A549 (cell line): ENCODE measurements at regions not wholly inside any gene's neighbourhood (a gene's known extent, or its start where the extent isn't known, plus 50 kb on each side); places are given as distances from the start of the nearest gene placed in this dataset.

Experiments
- ATAC-seq, 2 experiments: fragments of 200-7000 bp in 1 of 2; fragments of >200 bp in 1 of 2; cut with Nextera tagmentation in 1 of 2; cut with Tn5 transposase in 1 of 2; 3 replicates each; pipeline versions ENCODE4 v1.8.0 to v1.9.1; 2018 to 2020; ENCODE audit warnings: mild to moderate bottlenecking in 1 of 2, moderate library complexity in 1 of 2
- CTCF ChIA-PET: fragments of 300-600 bp; sonication (Branson Sonifier 250); formaldehyde crosslinking; extraction: SDS; loops from one replicate; lab custom pipeline; 2021; ENCODE audit warnings: antibody characterized with exemption, inconsistent platforms; lab: Yijun Ruan, JAX
- POLR2A ChIA-PET: fragments of 350-600 bp; formaldehyde crosslinking; extraction: SDS; loops from one replicate; lab custom pipeline; 2021; ENCODE audit warnings: antibody characterized with exemption, inconsistent platforms; lab: Yijun Ruan, JAX
- DNase-seq, 2 experiments: peaks; one replicate each; pipeline versions ENCODE4 v3.0.0 to v3.0.0-alpha.2; 2011 to 2016; ENCODE audit warnings: low read depth in 1 of 2, low spot score in 1 of 2
- FAIRE-seq: peaks from 2 replicates; lab custom pipeline; 2011; peaks lifted over from hg19 to GRCh38; lab: Jason Lieb, UNC
- H3K27ac ChIP-seq, 2 experiments: fragments of >200 bp; sonication (Bioruptor Twin); formaldehyde crosslinking; 3 replicates each; pipeline ENCODE4 v1.5.1; 2016 to 2017
- H3K4me1 ChIP-seq: fragments of >200 bp; sonication (Bioruptor Twin); formaldehyde crosslinking; 3 replicates; pipeline ENCODE4 v1.6.1; 2016
- H3K4me2 ChIP-seq: fragments of >200 bp; sonication (Bioruptor Twin); formaldehyde crosslinking; 3 replicates; pipeline ENCODE4 v1.6.1; 2016
- H3K4me3 ChIP-seq: fragments of >200 bp; sonication (Bioruptor Twin); formaldehyde crosslinking; 3 replicates; pipeline ENCODE4 v1.5.1; 2016
- H3K9me3 ChIP-seq: fragments of >200 bp; sonication (Bioruptor Twin); formaldehyde crosslinking; 3 replicates; pipeline ENCODE4 v1.6.1; 2016
- ATOH8 ChIP-seq: fragments of 250-450 bp; sonication (Bioruptor Pico); IDR thresholded peaks from 2 replicates; pipeline ENCODE4 v1.5.0; 2020; ENCODE audit warnings: low read depth, mild to moderate bottlenecking, moderate library complexity
- CBX2 ChIP-seq: fragments of 200-600 bp; sonication (generic); IDR thresholded peaks from 2 replicates; pipeline ENCODE4 v1.6.1; 2016; ENCODE audit warnings: low read depth, mild to moderate bottlenecking, borderline replicate concordance
- CBX8 ChIP-seq: fragments of 200-600 bp; sonication (generic); IDR thresholded peaks from 2 replicates; pipeline ENCODE4 v1.6.1; 2016
- CEBPB ChIP-seq, 2 experiments: fragments of >200 bp in 1 of 2; sonication (Bioruptor Twin) in 1 of 2; formaldehyde crosslinking in 1 of 2; IDR thresholded peaks; 2 replicates each; pipeline ENCODE4 v1.6.1; 2012 to 2016
- CHD4 ChIP-seq: fragments of 200-600 bp; sonication (generic); IDR thresholded peaks from 2 replicates; pipeline ENCODE4 v1.6.1; 2016; ENCODE audit warnings: antibody characterized with exemption, mild to moderate bottlenecking, borderline replicate concordance
- EHF ChIP-seq: fragments of 250-450 bp; sonication (Bioruptor Pico); IDR thresholded peaks from 2 replicates; pipeline ENCODE4 v1.5.0; 2020; ENCODE audit warnings: mild to moderate bottlenecking
- EHMT2 ChIP-seq: fragments of 200-600 bp; sonication (generic); IDR thresholded peaks from 2 replicates; pipeline ENCODE4 v1.6.1; 2016; ENCODE audit warnings: antibody characterized with exemption, low read depth, mild to moderate bottlenecking, moderate library complexity
- ELK1 ChIP-seq: fragments of 150-350 bp; IDR thresholded peaks from 2 replicates; pipeline ENCODE4 v1.6.1; 2014; ENCODE audit warnings: low read depth, mild to moderate bottlenecking, low read length
- EP300 ChIP-seq, 2 experiments: fragments of >200 bp; sonication (Bioruptor Twin); formaldehyde crosslinking; IDR thresholded peaks; 2 replicates in 1 of 2; 3 replicates in 1 of 2; pipeline ENCODE4 v1.6.1; 2016 to 2017
- FOSL2 ChIP-seq, 2 experiments: fragments of 450-650 bp in 1 of 2; fragments of >200 bp in 1 of 2; sonication (Bioruptor Twin) in 1 of 2; formaldehyde crosslinking; IDR thresholded peaks; 2 replicates each; pipeline versions ENCODE4 v1.5.0 to v1.6.1; 2016 to 2020; ENCODE audit warnings: mild to moderate bottlenecking in 1 of 2, moderate library complexity in 1 of 2
- FOXS1 ChIP-seq: fragments of 250-450 bp; sonication (Bioruptor Pico); IDR thresholded peaks from 2 replicates; pipeline ENCODE4 v1.5.0; 2020; ENCODE audit warnings: mild to moderate bottlenecking, moderate library complexity
- GATA3 ChIP-seq: IDR thresholded peaks from 2 replicates; pipeline ENCODE4 v1.6.1; 2012; ENCODE audit warnings: borderline replicate concordance
- HEYL ChIP-seq: fragments of 250-450 bp; sonication (Bioruptor Pico); IDR thresholded peaks from 2 replicates; pipeline ENCODE4 v1.8.0; 2021; ENCODE audit warnings: mild to moderate bottlenecking, moderate library complexity
- HMGXB4 ChIP-seq: fragments of 250-450 bp; sonication (Bioruptor Pico); IDR thresholded peaks from 2 replicates; pipeline ENCODE4 v1.5.0; 2021; ENCODE audit warnings: mild to moderate bottlenecking, moderate library complexity, borderline replicate concordance
- HOXA7 ChIP-seq: fragments of 250-450 bp; sonication (Bioruptor Pico); IDR thresholded peaks from 2 replicates; pipeline ENCODE4 v1.5.0; 2020; ENCODE audit warnings: mild to moderate bottlenecking, moderate library complexity
- JUNB ChIP-seq: fragments of >200 bp; sonication (Bioruptor Twin); formaldehyde crosslinking; IDR thresholded peaks from 2 replicates; pipeline ENCODE4 v1.6.1; 2016
- KDM5A ChIP-seq: fragments of 200-600 bp; sonication (generic); IDR thresholded peaks from 2 replicates; pipeline ENCODE4 v1.6.1; 2016; ENCODE audit warnings: antibody characterized with exemption, mild to moderate bottlenecking
- MAFK ChIP-seq: fragments of 450-650 bp; IDR thresholded peaks from 2 replicates; pipeline ENCODE4 v1.6.1; 2014; ENCODE audit not compliant: partially characterized antibody
- MAX ChIP-seq: IDR thresholded peaks from 2 replicates; pipeline ENCODE4 v1.6.1; 2012
- NR3C1 ChIP-seq: fragments of >200 bp; sonication (Bioruptor Twin); formaldehyde crosslinking; IDR thresholded peaks from 3 replicates; pipeline ENCODE4 v1.6.1; 2017
- PBX3 ChIP-seq: IDR thresholded peaks from 2 replicates; pipeline ENCODE4 v1.6.1; 2012
- POLR2A ChIP-seq: IDR thresholded peaks from 2 replicates; pipeline ENCODE4 v1.6.1; 2012; ENCODE audit warnings: mild to moderate bottlenecking, low read length
- RAD21 ChIP-seq, 2 experiments: fragments of >200 bp in 1 of 2; sonication (Bioruptor Twin) in 1 of 2; formaldehyde crosslinking in 1 of 2; IDR thresholded peaks in 1 of 2; conservative IDR thresholded peaks in 1 of 2; 2 replicates in 1 of 2; 3 replicates in 1 of 2; pipeline ENCODE4 v1.6.1; 2012 to 2018; ENCODE audit warnings: inconsistent platforms in 1 of 2
- RCOR1 ChIP-seq: fragments of 150-350 bp; IDR thresholded peaks from 2 replicates; pipeline ENCODE4 v1.6.1; 2014; ENCODE audit warnings: antibody characterized with exemption, low read length, low read depth
- REST ChIP-seq: fragments of 200-600 bp; sonication (generic); IDR thresholded peaks from 2 replicates; pipeline ENCODE4 v1.6.1; 2016; ENCODE audit warnings: antibody characterized with exemption, mild to moderate bottlenecking, moderate library complexity
- SREBF2 ChIP-seq: fragments of 450-650 bp; IDR thresholded peaks from 2 replicates; pipeline ENCODE4 v1.6.1; 2014; ENCODE audit warnings: mild to moderate bottlenecking, moderate library complexity
- ZC3H11A ChIP-seq: fragments of 450-650 bp; IDR thresholded peaks from 2 replicates; pipeline ENCODE4 v1.6.1; 2014; ENCODE audit warnings: antibody characterized with exemption, mild to moderate bottlenecking
- ZNF302 ChIP-seq: fragments of 250-450 bp; sonication (Bioruptor Pico); IDR thresholded peaks from 2 replicates; pipeline ENCODE4 v1.9.0; 2021; ENCODE audit warnings: inconsistent platforms, mild to moderate bottlenecking, moderate library complexity
- WGBS: methylation state at CpG from one replicate; pipeline ENCODE4 v1.1.6; 2017; ENCODE audit errors: missing lambda C conversion rate; 5-methylcytosine and 5-hydroxymethylcytosine counted together

- TF ChIP-seq REST = no peak
- TF ChIP-seq FOSL2 (IDR thresholded peaks at IDR 0.05) = peak; percentile 58; the same call in 1 of the 2 replicates
- TF ChIP-seq FOSL2 (CRISPR knock-in tag; IDR thresholded peaks at IDR 0.05) = peak; percentile 60; the same call in 1 of the 2 replicates
- no peak for TF ChIP-seq CBX2
- TF ChIP-seq HMGXB4 = no peak
- TF ChIP-seq MAX = no peak
- TF ChIP-seq CEBPB (IDR thresholded peaks at IDR 0.05) = peak; percentile 72 to 92; a peak in 3 of 4 replicates
- no peak for TF ChIP-seq ELK1
- TF ChIP-seq FOXS1 = no peak
- no peak for TF ChIP-seq ATOH8 (CRISPR knock-in tag)
- peak; percentile 82 for TF ChIP-seq JUNB
- no peak for TF ChIP-seq CBX8
- TF ChIP-seq CHD4 = no peak
Measured at GRCh38 chr18:45169610-45170009, 445.7 kb upstream of the SLC14A2 start (continued).

- ChIA-PET POLR2A (no interaction called here), CTCF (no interaction called here)
- 84% methylated on average over 4 of the region's 4 CpGs for WGBS
- FAIRE-seq = no peak
- H3K4me2 ChIP-seq = no peak overlapping the region
- DNase-seq = no peak
- H3K9me3 ChIP-seq = no peaks in the 10 kb centered on the region
- H3K4me3 ChIP-seq = no peak overlapping the region
- ATAC-seq = no peak
- TF ChIP-seq EHF = no peak
- TF ChIP-seq HEYL (CRISPR knock-in tag) = no peak
- TF ChIP-seq FOSL2 (IDR thresholded peaks at IDR 0.05) = no peak
- no peak for TF ChIP-seq FOSL2 (CRISPR knock-in tag; IDR thresholded peaks at IDR 0.05)
- TF ChIP-seq ELK1 = no peak
- TF ChIP-seq MAFK = no peak
- no peak for TF ChIP-seq FOXS1
- TF ChIP-seq POLR2A = no peak
- no peak for TF ChIP-seq JUNB
- TF ChIP-seq GATA3 = no peak
- no peak for TF ChIP-seq ZC3H11A
- TF ChIP-seq ZNF302 (CRISPR knock-in tag) = no peak
- TF ChIP-seq PBX3 = no peak
- no peak for TF ChIP-seq SREBF2
- no peak for TF ChIP-seq EP300 (IDR thresholded peaks at IDR 0.05)
- no peak for TF ChIP-seq RAD21 (conservative IDR thresholded peaks at IDR 0.05 in 1 of 2, IDR thresholded peaks at IDR 0.05 in 1 of 2)
- TF ChIP-seq NR3C1 = no peak
- TF ChIP-seq KDM5A = no peak
- no peak for TF ChIP-seq HOXA7 (CRISPR knock-in tag)
- TF ChIP-seq RCOR1 = no peak
- TF ChIP-seq EHMT2 = no peak
- peaks cover 26% of the 10 kb centered on the region for H3K4me1 ChIP-seq
- no peak overlapping the region for H3K27ac ChIP-seq
Measured at GRCh38 chr18:45171679-45172191, 443.5 kb upstream of the SLC14A2 start.
